ENCODE measurements at regions not wholly inside any gene's neighbourhood (a gene's known extent, or its start where the extent isn't known, plus 50 kb on each side); places are given as distances from the start of the nearest gene placed in this dataset.

GRCh38 chr18:26741758-26742157 is 123.7 kb downstream of the AQP4 start:
- no peak for DNase-seq (ENCODE audit: low read depth in 2 of 2)

- DNase-seq (ENCODE audit: low read depth in 2 of 2) = no peak
These were observed 124.5 kb downstream of the AQP4 start for GRCh38 chr18:26741048-26741447.

GRCh38 chr18:26740396-26740795 is 125.1 kb downstream of the AQP4 start:
- DNase-seq (ENCODE audit: low read depth in 2 of 2) = no peak

- DNase-seq (ENCODE audit: low read depth in 2 of 2) = no peak
These were observed 126.8 kb downstream of the AQP4 start for GRCh38 chr18:26738706-26739105.

- DNase-seq (ENCODE audit: low read depth in 2 of 2) = no peak
These were observed 129.2 kb downstream of the AQP4 start for GRCh38 chr18:26736301-26736700.

GRCh38 chr18:26734760-26735159 is 130.7 kb downstream of the AQP4 start:
- DNase-seq (ENCODE audit: low read depth in 2 of 2) = no peak

GRCh38 chr18:26729449-26729848 is 136.1 kb downstream of the AQP4 start:
- no peak for DNase-seq (ENCODE audit: low read depth in 2 of 2)

- DNase-seq (ENCODE audit: low read depth in 2 of 2) = no peak
These were observed 136.5 kb downstream of the AQP4 start for GRCh38 chr18:26729008-26729407.

- no peak for DNase-seq (ENCODE audit: low read depth in 2 of 2)
These were observed 141.5 kb downstream of the AQP4 start for GRCh38 chr18:26723981-26724380.

GRCh38 chr18:26722565-26722931 is 143.0 kb downstream of the AQP4 start:
- DNase-seq (ENCODE audit: low read depth in 2 of 2) = no peak

GRCh38 chr18:26721854-26722564 is 143.5 kb downstream of the AQP4 start:
- DNase-seq (ENCODE audit: low read depth in 2 of 2) = no peak

GRCh38 chr18:26719896-26720295 is 145.6 kb downstream of the AQP4 start:
- no peak for DNase-seq (ENCODE audit: low read depth in 2 of 2)

GRCh38 chr18:26717123-26717719 is 148.3 kb downstream of the AQP4 start:
- no peak for DNase-seq (ENCODE audit: low read depth in 2 of 2)

- DNase-seq (ENCODE audit: low read depth in 2 of 2) = no peak
These were observed 150.8 kb downstream of the AQP4 start for GRCh38 chr18:26714739-26715138.

- DNase-seq (ENCODE audit: low read depth in 2 of 2) = no peak
These were observed 153.8 kb downstream of the AQP4 start for GRCh38 chr18:26711756-26712155.

GRCh38 chr18:26710470-26711096 is 154.9 kb downstream of the AQP4 start:
- no peak for DNase-seq (ENCODE audit: low read depth in 2 of 2)

- DNase-seq (ENCODE audit: low read depth in 2 of 2) = no peak
These were observed 155.6 kb downstream of the AQP4 start for GRCh38 chr18:26709897-26710296.

GRCh38 chr18:26708806-26709716 is 156.4 kb downstream of the AQP4 start:
- no peak for DNase-seq (ENCODE audit: low read depth in 2 of 2)

- no peak for DNase-seq (ENCODE audit: low read depth in 2 of 2)
These were observed 158.6 kb downstream of the AQP4 start for GRCh38 chr18:26706911-26707351.

GRCh38 chr18:26705757-26706156 is 157.4 kb upstream of the KCTD1 start:
- DNase-seq (ENCODE audit: low read depth in 2 of 2) = no peak

GRCh38 chr18:26703170-26703930 is 155.0 kb upstream of the KCTD1 start:
- no peak for DNase-seq (ENCODE audit: low read depth in 2 of 2)
